Neuron (in vitro differentiated cells): ENCODE measurements at regions not wholly inside any gene's neighbourhood (a gene's known extent, or its start where the extent isn't known, plus 50 kb on each side); places are given as distances from the start of the nearest gene placed in this dataset.
"Not testable (repeated sequence)": the region's sequence is repeated elsewhere in the genome, so short reads cannot be mapped to it uniquely, and the experiment has no call there.

ENCODE experiments used
- H2AFZ ChIP-seq: one replicate; pipeline ENCODE4 v1.6.1; 2013; ENCODE audit warnings: low read depth, mild to moderate bottlenecking, inconsistent platforms, low read length, moderate library complexity
- H3K27me3 ChIP-seq: one replicate; pipeline ENCODE4 v1.6.1; 2013; ENCODE audit warnings: low read length; ENCODE audit not compliant: insufficient read depth
- H3K36me3 ChIP-seq: one replicate; pipeline ENCODE4 v1.6.1; 2013; ENCODE audit warnings: low read length; ENCODE audit not compliant: insufficient read depth
- H3K4me1 ChIP-seq: one replicate; pipeline ENCODE4 v1.6.1; 2013; ENCODE audit warnings: low read length; ENCODE audit not compliant: insufficient read depth
- H3K4me3 ChIP-seq: 2 replicates; pipeline ENCODE4 v1.5.1; 2013; ENCODE audit warnings: mild to moderate bottlenecking, low read length, moderate library complexity
- H3K9me3 ChIP-seq: one replicate; pipeline ENCODE4 v1.6.1; 2013; ENCODE audit warnings: low read length

- peak overlapping the region; percentile 10 for H2AFZ ChIP-seq
- peaks cover 3% of the 10 kb centered on the region for H3K9me3 ChIP-seq
- H3K27me3 ChIP-seq = no peaks in the 10 kb centered on the region
- H3K4me1 ChIP-seq = no peaks in the 10 kb centered on the region
- H3K36me3 ChIP-seq = no peaks in the 10 kb centered on the region
- no peak overlapping the region for H3K4me3 ChIP-seq
Measured at GRCh38 chr7:152528612-152529011, 92.8 kb upstream of the KMT2C start.

DNA sequence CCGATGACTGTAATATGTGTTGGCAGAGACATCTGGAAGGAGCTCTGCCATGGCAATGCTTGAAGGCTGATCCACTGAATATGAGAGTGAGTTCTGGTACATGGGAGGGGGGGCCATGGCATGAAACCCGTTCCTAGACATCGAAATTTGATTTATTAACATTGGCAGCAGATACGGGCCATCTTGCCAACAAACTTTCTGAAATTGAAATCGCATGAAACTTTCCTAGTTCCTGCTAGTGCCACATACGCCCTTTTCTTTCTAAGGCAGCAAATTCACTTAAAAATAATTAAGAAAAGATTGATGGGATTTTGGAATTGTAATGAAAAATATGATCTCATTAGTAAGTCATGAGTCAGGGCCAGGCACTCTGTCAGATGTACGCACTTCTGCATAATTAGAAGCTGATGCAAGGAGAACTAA lies 91.8 kb upstream of the KMT2C start:
- H3K27me3 ChIP-seq = no peaks in the 10 kb centered on the region
- H3K9me3 ChIP-seq = peaks cover 3% of the 10 kb centered on the region
- H2AFZ ChIP-seq = no peak overlapping the region
- no peaks in the 10 kb centered on the region for H3K36me3 ChIP-seq
- H3K4me1 ChIP-seq = no peaks in the 10 kb centered on the region
- no peak overlapping the region for H3K4me3 ChIP-seq

GRCh38 chr7:152523916-152524315 lies 88.1 kb upstream of the KMT2C start:
- H3K4me3 ChIP-seq = no peak overlapping the region
- H3K9me3 ChIP-seq = peaks cover 2% of the 10 kb centered on the region
- no peaks in the 10 kb centered on the region for H3K4me1 ChIP-seq
- no peaks in the 10 kb centered on the region for H3K36me3 ChIP-seq
- H3K27me3 ChIP-seq = no peaks in the 10 kb centered on the region
- no peak overlapping the region for H2AFZ ChIP-seq

DNA sequence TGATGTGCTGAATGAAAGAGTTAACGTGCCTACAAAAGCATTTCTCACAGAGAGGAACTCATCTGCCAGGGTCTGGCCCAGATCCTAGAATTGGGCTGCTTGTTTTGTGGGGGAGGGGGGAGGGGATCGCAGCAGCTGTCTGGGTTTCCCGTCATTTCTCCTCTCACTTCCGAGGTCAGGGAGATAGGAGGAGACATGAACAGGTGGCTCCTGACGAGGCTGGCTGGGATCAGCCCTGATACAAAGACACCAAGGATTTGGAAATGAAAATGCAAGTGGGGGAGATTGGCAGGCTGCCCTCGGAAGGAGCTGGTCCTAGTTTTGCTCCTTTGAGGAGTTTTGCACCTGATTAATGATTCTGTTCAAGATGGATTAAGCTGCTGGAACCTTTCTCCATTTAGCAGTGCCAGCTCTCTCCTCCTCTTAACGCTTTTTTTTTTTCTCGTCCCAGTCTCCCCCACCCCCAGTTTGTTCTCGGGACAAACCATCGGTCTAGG lies 86.8 kb upstream of the KMT2C start:
- Histone ChIP-seq H2AFZ (no peak overlapping the region), H3K4me3 (no peak overlapping the region), H3K27me3 (no peaks in the 10 kb centered on the region), H3K4me1 (no peaks in the 10 kb centered on the region), H3K9me3 (peaks cover 2% of the 10 kb centered on the region), H3K36me3 (no peaks in the 10 kb centered on the region)

GRCh38 chr7:152521420-152522337 lies 85.9 kb upstream of the KMT2C start:
- Histone ChIP-seq H3K27me3 (no peaks in the 10 kb centered on the region), H2AFZ (no peak overlapping the region), H3K9me3 (peaks cover 2% of the 10 kb centered on the region), H3K4me1 (no peaks in the 10 kb centered on the region), H3K4me3 (no peak overlapping the region), H3K36me3 (no peaks in the 10 kb centered on the region)

DNA sequence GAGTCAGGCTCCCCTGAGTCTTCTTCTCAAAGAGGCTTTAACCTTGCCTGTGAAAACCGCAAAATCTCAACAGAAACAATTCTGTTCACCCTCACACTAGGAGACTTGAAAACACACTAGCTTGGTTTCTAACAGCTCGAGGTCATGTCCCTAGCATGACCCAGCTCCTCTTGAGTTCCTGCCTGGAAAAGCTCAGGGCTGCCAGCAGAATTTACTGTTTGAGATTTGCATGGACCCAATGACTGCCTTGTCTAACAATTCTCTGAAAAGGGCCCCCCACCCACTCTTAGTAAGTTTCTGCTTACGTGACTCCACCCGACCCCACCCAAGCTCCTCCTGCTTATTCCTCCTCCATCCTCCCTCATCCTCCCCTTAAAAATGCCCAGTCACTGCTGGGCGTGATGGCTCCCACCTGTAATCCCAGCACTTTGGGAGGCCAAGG lies 85.1 kb upstream of the KMT2C start:
- H3K4me1 ChIP-seq = no peaks in the 10 kb centered on the region
- no peak overlapping the region for H3K4me3 ChIP-seq
- no peak overlapping the region for H2AFZ ChIP-seq
- H3K27me3 ChIP-seq = no peaks in the 10 kb centered on the region
- H3K36me3 ChIP-seq = no peaks in the 10 kb centered on the region
- peaks cover 2% of the 10 kb centered on the region for H3K9me3 ChIP-seq

- H3K4me3 ChIP-seq = no peak overlapping the region
- no peaks in the 10 kb centered on the region for H3K36me3 ChIP-seq
- no peak overlapping the region for H2AFZ ChIP-seq
- H3K27me3 ChIP-seq = no peaks in the 10 kb centered on the region
- peaks cover 3% of the 10 kb centered on the region for H3K9me3 ChIP-seq
- H3K4me1 ChIP-seq = no peaks in the 10 kb centered on the region
Measured at GRCh38 chr7:152519290-152519689, 83.5 kb upstream of the KMT2C start.

DNA sequence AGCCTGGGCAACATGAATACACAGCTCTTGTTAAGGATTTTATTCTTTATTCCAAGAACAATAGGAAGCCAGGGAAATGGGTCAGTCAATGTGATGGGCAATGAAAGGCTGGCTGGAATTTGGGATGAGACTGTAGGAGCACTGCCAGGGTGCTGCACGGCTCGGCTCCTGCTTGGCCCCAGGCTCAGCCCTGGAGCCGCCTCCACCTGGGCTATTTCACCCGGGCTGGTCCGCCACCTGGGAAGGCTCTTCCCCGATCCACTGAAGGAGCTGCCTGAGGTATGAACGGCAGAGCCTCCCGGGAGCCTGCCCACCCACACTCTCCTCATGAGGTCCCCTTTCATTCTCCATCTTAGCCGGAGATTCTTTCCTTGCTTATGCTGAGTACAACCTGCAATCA lies 80.4 kb upstream of the KMT2C start:
- Histone ChIP-seq H3K4me3 (no peak overlapping the region), H3K4me1 (no peaks in the 10 kb centered on the region), H2AFZ (no peak overlapping the region), H3K36me3 (no peaks in the 10 kb centered on the region), H3K27me3 (no peaks in the 10 kb centered on the region), H3K9me3 (peaks cover 3% of the 10 kb centered on the region)

DNA sequence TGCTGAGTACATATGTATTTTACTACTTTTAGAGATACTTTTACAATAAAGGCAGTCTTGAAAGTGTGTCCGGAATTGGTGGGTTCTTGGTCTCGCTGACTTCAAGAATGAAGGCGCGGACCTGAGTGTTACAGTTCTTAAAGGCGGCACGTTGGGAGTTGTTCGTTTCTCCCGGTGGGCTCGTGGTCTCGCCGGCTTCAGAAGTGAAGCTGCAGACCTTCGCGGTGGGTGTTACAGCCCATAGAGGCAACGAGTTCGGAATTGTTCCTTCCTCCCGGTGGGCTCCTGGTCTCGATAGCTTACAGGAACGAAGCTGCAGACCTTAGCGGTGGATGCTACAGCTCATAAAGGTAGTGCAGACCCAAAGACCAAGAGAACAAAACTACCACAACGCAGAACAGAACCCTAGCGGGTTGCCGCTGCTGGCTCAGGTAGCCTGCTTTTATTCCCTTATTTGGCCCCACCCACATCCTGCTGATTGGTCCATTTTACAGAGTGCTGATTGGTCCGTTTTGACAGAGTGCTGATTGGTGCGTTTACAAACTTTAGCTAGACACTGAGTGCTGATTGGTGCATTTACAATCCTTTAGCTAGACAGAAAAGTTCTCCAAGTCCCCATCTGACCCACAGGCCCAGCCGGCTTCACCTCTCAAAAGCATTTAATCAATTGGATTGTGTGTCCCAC lies 79.6 kb upstream of the KMT2C start:
- not testable (repeated sequence) for H3K9me3 ChIP-seq, H3K4me3 ChIP-seq, H3K27me3 ChIP-seq, H3K36me3 ChIP-seq, H2AFZ ChIP-seq, H3K4me1 ChIP-seq

GRCh38 chr7:152514771-152515105 lies 78.9 kb upstream of the KMT2C start:
- Histone ChIP-seq H3K9me3 (peaks cover 3% of the 10 kb centered on the region), H3K4me3 (no peak overlapping the region), H2AFZ (no peak overlapping the region), H3K36me3 (no peaks in the 10 kb centered on the region), H3K27me3 (no peaks in the 10 kb centered on the region), H3K4me1 (no peaks in the 10 kb centered on the region)

DNA sequence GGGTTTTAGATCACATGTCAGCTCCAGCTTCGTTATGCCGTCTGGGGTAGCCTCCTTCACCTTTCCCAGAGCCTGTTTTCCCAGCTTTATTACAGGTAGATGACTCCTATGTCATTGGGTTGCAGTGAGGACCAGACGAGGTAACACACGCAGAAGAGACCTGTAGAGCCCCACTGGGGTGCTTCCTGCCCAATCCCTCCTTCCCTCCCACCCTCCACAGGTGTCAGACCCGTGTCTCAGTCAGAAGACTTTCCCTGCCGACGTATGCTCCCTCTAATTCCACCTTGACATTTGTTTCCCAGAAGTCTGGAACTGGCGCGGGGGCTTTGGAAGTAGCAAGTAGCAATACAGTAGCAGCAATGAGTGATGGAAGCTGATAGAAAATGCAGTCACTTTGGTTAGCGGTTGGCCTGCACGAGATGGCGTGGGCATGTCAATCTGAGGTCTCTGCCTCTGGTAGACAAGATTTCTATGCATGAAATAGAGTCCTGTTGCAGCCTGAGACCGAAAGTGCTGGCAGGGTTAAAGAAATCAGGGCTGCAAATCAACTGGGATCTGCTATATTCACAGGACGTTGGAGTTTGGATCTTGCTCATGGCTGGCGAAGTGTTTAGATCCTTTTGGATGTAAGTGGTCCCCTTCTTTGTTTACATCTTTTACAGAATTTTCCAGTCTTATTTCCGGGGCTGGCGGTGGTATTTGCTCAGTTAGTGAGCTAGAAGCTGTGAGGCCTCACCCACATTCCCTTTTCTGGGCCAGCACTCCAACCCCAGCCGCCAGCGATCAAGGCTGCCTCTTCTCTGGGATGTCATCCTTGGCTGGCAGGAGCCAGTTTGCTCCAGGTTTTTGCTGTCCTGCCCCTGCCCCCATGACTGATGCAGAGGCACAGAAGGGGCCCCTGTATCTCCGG lies 78.3 kb upstream of the KMT2C start:
- Histone ChIP-seq H3K4me3 (no peak overlapping the region), H3K27me3 (no peaks in the 10 kb centered on the region), H2AFZ (no peak overlapping the region), H3K36me3 (no peaks in the 10 kb centered on the region), H3K9me3 (peaks cover 2% of the 10 kb centered on the region), H3K4me1 (no peaks in the 10 kb centered on the region)

DNA sequence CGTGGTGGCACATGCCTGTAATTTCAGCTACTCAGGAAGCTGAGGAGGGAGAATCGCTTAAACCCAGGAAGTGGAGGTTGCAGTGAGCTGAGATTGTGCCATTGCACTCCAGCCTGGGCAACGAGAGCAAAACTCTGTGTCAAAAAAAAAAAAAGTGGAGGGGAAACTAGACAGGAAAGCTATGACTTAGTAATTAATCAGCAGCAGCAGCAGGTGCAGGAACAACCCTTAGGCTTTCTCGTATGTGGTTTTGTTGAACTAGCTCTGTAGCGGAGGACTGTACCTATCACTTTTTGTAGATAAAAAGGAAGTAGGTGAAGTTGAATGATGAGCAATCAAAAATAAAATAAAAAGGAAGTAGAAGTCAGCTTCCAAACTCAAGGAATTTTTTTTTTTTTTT lies 76.9 kb upstream of the KMT2C start:
- H3K4me1 ChIP-seq = no peaks in the 10 kb centered on the region

GRCh38 chr7:152511736-152512135 lies 75.9 kb upstream of the KMT2C start:
- H2AFZ ChIP-seq = no peak overlapping the region
- H3K27me3 ChIP-seq = no peaks in the 10 kb centered on the region
- H3K36me3 ChIP-seq = no peaks in the 10 kb centered on the region
- no peak overlapping the region for H3K4me3 ChIP-seq
- no peaks in the 10 kb centered on the region for H3K4me1 ChIP-seq
- peaks cover 2% of the 10 kb centered on the region for H3K9me3 ChIP-seq

More for the DNA sequence above, 76.9 kb upstream of the KMT2C start:
- H3K36me3 ChIP-seq = no peaks in the 10 kb centered on the region
- H3K9me3 ChIP-seq = peaks cover 2% of the 10 kb centered on the region
- no peaks in the 10 kb centered on the region for H3K27me3 ChIP-seq
- no peak overlapping the region for H2AFZ ChIP-seq
- no peak overlapping the region for H3K4me3 ChIP-seq
